ENCODE measurements at regions not wholly inside any gene's neighbourhood (a gene's known extent, or its start where the extent isn't known, plus 50 kb on each side); places are given as distances from the start of the nearest gene placed in this dataset.

- Mint-ChIP-seq H3K4me1 (peaks cover 9 to 10% of the 10 kb centered on the region in 2 experiments), H3K36me3 (ENCODE audit: insufficient read depth in 1 of 3, low read depth in 3 of 3) (peaks cover 6 to 23% (median 13%) of the 10 kb centered on the region in 3 experiments; a peak in 6 of 7 replicates), H3K4me3 (no peak overlapping the region), H3K27me3 (ENCODE audit: low read depth) (no peaks in the 10 kb centered on the region), H3K27ac (no peak overlapping the region), H3K9me3 (peaks cover 16 to 31% of the 10 kb centered on the region in 2 experiments)
- Histone ChIP-seq H2BK12ac (ENCODE audit: insufficient read length, low read depth, low read length) (no peak overlapping the region), H3K14ac (ENCODE audit: insufficient read depth, low read length) (no peak overlapping the region), H3K27me3 (ENCODE audit: insufficient read depth, low read length) (no peaks in the 10 kb centered on the region), H2BK15ac (ENCODE audit: low read depth, low read length) (no peak overlapping the region), H3K4ac (ENCODE audit: low read depth, low read length) (no peak overlapping the region), H4K20me1 (ENCODE audit: control insufficient read depth, insufficient read depth, insufficient read length) (no peaks in the 10 kb centered on the region), H3K18ac (ENCODE audit: insufficient read length, low read depth, low read length) (no peak overlapping the region), H3K79me2 (ENCODE audit: insufficient read depth, low read length) (no peaks in the 10 kb centered on the region), H3K56ac (ENCODE audit: insufficient read length, low read depth, low read length) (no peak overlapping the region), H3K4me1 (ENCODE audit: insufficient read depth, low read length) (0 out of 2 replicates have a peak, but pooled peaks cover 3% of the 10 kb centered on the region), H2BK120ac (ENCODE audit: low read depth, low read length, poor library complexity, severe bottlenecking) (peak overlapping the region; percentile 36), H4K8ac (replicated peaks; ENCODE audit: insufficient read length, low read depth, low read length) (no peak overlapping the region), H3K27ac (ENCODE audit: insufficient read length, low read depth, low read length) (no peak overlapping the region), H4K5ac (ENCODE audit: insufficient read length, low read depth, low read length) (no peak overlapping the region), H2AK5ac (ENCODE audit: insufficient read length, low read length) (no peak overlapping the region), H2BK20ac (ENCODE audit: low read depth, low read length, poor library complexity, severe bottlenecking) (no peak overlapping the region), H3K9me3 (ENCODE audit: control insufficient read depth, low read depth, low read length) (no peaks in the 10 kb centered on the region), H3K23me2 (ENCODE audit: insufficient read length, low read depth, low read length, poor library complexity, severe bottlenecking) (no peaks in the 10 kb centered on the region), H3K79me1 (ENCODE audit: insufficient read depth, low read depth, low read length, poor library complexity, severe bottlenecking) (no peaks in the 10 kb centered on the region), H3K9ac (ENCODE audit: extremely low read depth, insufficient read length, low read length) (no peak overlapping the region), H3T11ph (ENCODE audit: low read length) (no peak overlapping the region), H3K4me2 (ENCODE audit: insufficient read depth, insufficient read length, low read length) (no peak overlapping the region), H2BK5ac (ENCODE audit: insufficient read length, low read length) (no peak overlapping the region), H4K91ac (ENCODE audit: insufficient read length, low read depth, low read length) (no peak overlapping the region), H2AFZ (ENCODE audit: low read length) (no peak overlapping the region), H3K23ac (ENCODE audit: insufficient read length, low read depth, low read length) (no peak overlapping the region)
- no CpG with 5 or more reads among the region's 1 CpG for WGBS (ENCODE audit: extremely low coverage, insufficient read length, low lambda C conversion rate)
- no peak for TF ChIP-seq CTCF (conservative IDR thresholded peaks at IDR 0.05)
- DNase-seq, result no peak
These were observed 879.1 kb downstream of the ARAP2 start for GRCh38 chr4:35365186-35365585.

Measured in H9 (cell line).